Cardiac fibroblast (primary cell): ENCODE measurements at regions not wholly inside any gene's neighbourhood (a gene's known extent, or its start where the extent isn't known, plus 50 kb on each side); places are given as distances from the start of the nearest gene placed in this dataset.

Experiments
- DNase-seq, 2 donors: peaks; one replicate each; pipeline versions ENCODE4 v3.0.0 to v3.0.0-alpha.2; 2010; ENCODE audit warnings: low read depth in 2 of 2
- H3K4me3 ChIP-seq, 2 donors: replicated peaks in 1 of 2; 1 replicate in 1 of 2; 2 replicates in 1 of 2; pipeline ENCODE4 v1.5.1; 2011; ENCODE audit warnings: low read depth in 2 of 2, low read length in 2 of 2, mild to moderate bottlenecking in 2 of 2, moderate library complexity in 1 of 2
- CTCF ChIP-seq: IDR thresholded peaks from one replicate; pipeline ENCODE4 v1.5.1; 2011; ENCODE audit warnings: low read depth, mild to moderate bottlenecking, low read length, inconsistent platforms

- DNase-seq: no peak
- H3K4me3 ChIP-seq: no peak overlapping the region
- TF ChIP-seq CTCF: no peak
Observed at GRCh38 chr2:217216982-217217381, 357.1 kb upstream of the TNP1 start.

GRCh38 chr2:217216316-217216715 is 356.5 kb upstream of the TNP1 start:
- H3K4me3 ChIP-seq: no peak overlapping the region
- no peak for TF ChIP-seq CTCF
- DNase-seq: no peak

- TF ChIP-seq CTCF: no peak
- no peak overlapping the region for H3K4me3 ChIP-seq
- no peak for DNase-seq
Observed at GRCh38 chr2:217215877-217216276, 356.0 kb upstream of the TNP1 start.

- TF ChIP-seq CTCF: no peak
- no peak overlapping the region for H3K4me3 ChIP-seq
- DNase-seq: no peak
Observed at GRCh38 chr2:217208867-217209266, 349.0 kb upstream of the TNP1 start.

GRCh38 chr2:217207699-217208010 is 347.8 kb upstream of the TNP1 start:
- H3K4me3 ChIP-seq: no peak overlapping the region
- no peak for DNase-seq
- TF ChIP-seq CTCF: no peak

- no peak for TF ChIP-seq CTCF
- DNase-seq: no peak
- no peak overlapping the region for H3K4me3 ChIP-seq
Observed at GRCh38 chr2:217206907-217207698, 347.2 kb upstream of the TNP1 start.
